Activated T-helper 2 cell treated with anti-CD3 and anti-CD28 coated beads, Interferon-gamma antibody, Interleukin-2, Interleukin-4, amounts not matched to agents 10 μg/mL and 5 μg/mL and 100 μg/mL, durations not matched to agents 14 hours and 24 hours and 36 hours (primary cell): ENCODE measurements at regions not wholly inside any gene's neighbourhood (a gene's known extent, or its start where the extent isn't known, plus 50 kb on each side); places are given as distances from the start of the nearest gene placed in this dataset.

Experiments
- DNase-seq: peaks from one replicate; pipeline ENCODE4 v3.0.0; 2021; ENCODE audit warnings: low spot score
- H3K27ac Mint-ChIP-seq: one replicate; pipeline ENCODE4 v1.8.0; 2021; ENCODE audit warnings: mixed read lengths
- H3K27me3 Mint-ChIP-seq: one replicate; pipeline ENCODE4 v1.8.0; 2021; ENCODE audit warnings: low read depth, mixed read lengths
- H3K36me3 Mint-ChIP-seq: one replicate; pipeline ENCODE4 v1.8.0; 2021; ENCODE audit warnings: low read depth, mixed read lengths
- H3K4me1 Mint-ChIP-seq: one replicate; pipeline ENCODE4 v1.8.0; 2021; ENCODE audit warnings: low read depth, mixed read lengths
- H3K4me3 Mint-ChIP-seq: one replicate; pipeline ENCODE4 v1.8.0; 2021; ENCODE audit warnings: low read depth, mild to moderate bottlenecking, moderate library complexity, mixed read lengths
- H3K9me3 Mint-ChIP-seq: one replicate; pipeline ENCODE4 v1.8.0; 2021; ENCODE audit warnings: mixed read lengths
- intact Hi-C: fragments of 100-400 bp; cut with micrococcal nuclease; formaldehyde crosslinking; loops from one replicate; pipeline ENCODE4 v1.15.1; 2023

DNA sequence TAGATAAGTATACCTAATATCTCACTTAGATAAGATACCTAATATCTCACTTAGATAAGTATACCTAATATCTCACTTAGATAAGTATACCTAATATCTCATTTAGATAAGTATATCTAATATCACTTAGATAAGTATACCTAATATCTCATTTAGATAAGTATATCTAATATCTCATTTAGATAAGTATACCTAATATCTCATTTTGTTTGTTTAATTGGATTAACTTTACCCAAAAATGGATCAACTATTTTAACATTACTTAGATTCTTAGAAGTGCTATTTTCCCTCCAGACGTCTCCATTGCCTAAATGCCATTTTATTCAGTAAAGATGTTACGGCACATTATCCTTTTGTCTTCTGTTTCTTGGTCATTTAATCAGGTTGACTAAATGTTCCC lies 346.4 kb downstream of the CHRM3 start:
- intact Hi-C loops, result no loop called here
- Mint-ChIP-seq H3K4me1 (peaks cover 4% of the 10 kb centered on the region), H3K9me3 (peaks cover 5% of the 10 kb centered on the region), H3K27me3 (peaks cover 11% of the 10 kb centered on the region), H3K27ac (no peak overlapping the region), H3K36me3 (no peaks in the 10 kb centered on the region), H3K4me3 (no peak overlapping the region)
- DNase-seq, result no peak

DNA sequence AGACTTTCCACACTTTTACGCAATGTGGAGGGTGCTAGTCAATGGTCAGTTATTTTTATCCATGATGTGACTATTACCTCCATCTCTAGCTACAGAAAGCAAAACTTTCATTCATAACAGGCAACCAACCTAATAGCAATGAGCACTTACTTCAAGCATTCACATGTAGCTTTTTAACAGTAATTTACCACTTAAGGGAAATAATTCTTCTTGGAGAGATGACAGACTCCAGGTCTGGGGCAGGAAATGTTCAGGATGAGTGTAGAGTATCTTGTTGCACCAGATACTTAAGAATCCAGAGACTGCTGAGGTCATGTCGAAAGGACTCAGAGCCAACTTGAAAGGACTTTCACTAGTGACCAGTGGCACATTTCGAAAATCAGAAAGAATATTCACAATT lies 347.6 kb downstream of the CHRM3 start:
- Mint-ChIP-seq H3K27ac (no peak overlapping the region), H3K27me3 (peaks cover 16% of the 10 kb centered on the region), H3K4me1 (peaks cover 4% of the 10 kb centered on the region), H3K4me3 (no peak overlapping the region), H3K9me3 (no peaks in the 10 kb centered on the region), H3K36me3 (no peaks in the 10 kb centered on the region)
- DNase-seq, result no peak
- intact Hi-C loops, result no loop called here

DNA sequence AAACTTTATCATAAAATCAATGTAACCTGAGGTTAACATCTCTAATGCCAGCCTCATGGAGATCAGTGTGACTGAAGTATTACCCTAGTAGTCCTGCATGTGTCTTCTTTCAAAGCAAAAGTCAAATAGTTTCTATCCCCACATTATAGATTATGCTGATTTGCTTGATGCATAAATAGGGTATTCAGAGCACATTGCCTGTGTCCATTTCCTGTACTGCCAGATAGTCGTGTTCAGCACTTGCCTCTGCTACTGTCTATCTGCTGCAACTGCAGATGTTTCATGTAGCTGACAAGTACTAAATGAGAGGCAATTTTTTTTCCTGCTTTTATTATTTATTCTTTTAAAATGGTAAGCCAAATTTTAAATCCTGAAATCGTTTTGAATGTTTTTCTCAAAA lies 348.7 kb downstream of the CHRM3 start:
- no peak overlapping the region for H3K27ac Mint-ChIP-seq
- H3K4me1 Mint-ChIP-seq, result peaks cover 8% of the 10 kb centered on the region
- H3K27me3 Mint-ChIP-seq, result peaks cover 16% of the 10 kb centered on the region
- H3K36me3 Mint-ChIP-seq, result no peaks in the 10 kb centered on the region
- intact Hi-C loops, result no loop called here
- peaks cover 8% of the 10 kb centered on the region for H3K9me3 Mint-ChIP-seq
- H3K4me3 Mint-ChIP-seq, result no peak overlapping the region
- no peak for DNase-seq

DNA sequence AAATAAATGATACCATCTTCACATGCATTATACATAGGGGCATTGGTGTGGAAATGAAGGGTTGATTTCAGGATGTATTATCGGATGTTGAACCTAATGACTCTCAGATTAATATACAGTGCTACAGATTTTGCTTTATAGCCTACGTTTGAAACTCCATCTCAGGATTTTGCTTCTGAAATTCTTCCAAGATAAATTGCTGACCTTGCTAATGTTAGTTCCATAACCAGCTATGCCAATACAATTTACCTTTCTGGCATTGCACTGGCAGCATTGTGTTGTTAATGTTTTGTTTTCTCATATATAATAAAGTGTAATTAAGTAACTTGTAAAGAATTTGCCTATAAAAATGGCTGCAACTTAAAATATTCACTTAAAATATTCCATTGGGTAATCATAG lies 350.1 kb downstream of the CHRM3 start:
- intact Hi-C loops, result no loop called here
- no peak overlapping the region for H3K4me3 Mint-ChIP-seq
- peaks cover 14% of the 10 kb centered on the region for H3K9me3 Mint-ChIP-seq
- no peak overlapping the region for H3K27ac Mint-ChIP-seq
- H3K27me3 Mint-ChIP-seq, result peaks cover 16% of the 10 kb centered on the region
- H3K4me1 Mint-ChIP-seq, result peaks cover 8% of the 10 kb centered on the region
- H3K36me3 Mint-ChIP-seq, result peaks cover 3% of the 10 kb centered on the region
- DNase-seq, result no peak

DNA sequence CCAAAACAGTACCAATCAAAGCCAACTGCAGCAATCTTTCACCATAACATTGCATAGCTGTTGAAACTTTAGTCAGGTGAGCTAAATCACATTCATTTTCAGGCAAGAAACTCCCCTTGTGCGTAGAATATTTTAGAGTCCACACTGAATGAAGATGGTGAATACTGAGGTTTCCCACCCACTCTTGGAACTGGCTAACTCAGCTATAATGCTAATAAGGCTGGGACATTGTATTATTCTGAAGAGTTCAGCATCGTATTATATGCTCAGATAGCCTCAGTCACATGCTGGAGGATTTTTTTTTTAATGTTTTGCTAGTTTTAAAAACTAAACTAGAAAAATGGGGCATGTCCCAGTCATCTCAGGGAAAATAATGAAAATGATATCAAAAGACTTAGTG lies 352.3 kb upstream of the FMN2 start:
- Mint-ChIP-seq H3K9me3 (peaks cover 14% of the 10 kb centered on the region), H3K36me3 (peaks cover 3% of the 10 kb centered on the region), H3K4me1 (peaks cover 12% of the 10 kb centered on the region), H3K4me3 (no peak overlapping the region), H3K27me3 (peaks cover 11% of the 10 kb centered on the region), H3K27ac (no peak overlapping the region)
- intact Hi-C loops, result no loop called here
- no peak for DNase-seq

DNA sequence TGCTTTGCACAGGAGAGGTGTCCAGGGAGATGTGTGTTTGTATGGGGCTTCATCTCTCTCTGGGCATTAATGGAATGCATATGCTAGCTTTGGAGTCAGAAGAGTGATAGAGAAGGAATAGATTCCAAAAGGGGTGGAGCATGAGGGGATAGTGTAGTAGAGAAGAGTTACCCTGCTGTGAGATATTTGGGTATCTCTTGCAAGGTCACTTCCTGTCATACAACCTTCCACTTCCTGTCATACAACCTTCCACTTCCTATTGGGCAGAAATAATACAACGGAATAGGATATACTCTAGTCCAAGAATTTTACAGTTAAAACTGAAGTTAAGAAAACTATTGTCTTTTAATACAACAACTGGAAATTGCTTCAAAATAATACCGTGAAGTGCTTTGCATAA lies 351.8 kb upstream of the FMN2 start:
- H3K9me3 Mint-ChIP-seq, result peaks cover 14% of the 10 kb centered on the region
- peaks cover 11% of the 10 kb centered on the region for H3K4me1 Mint-ChIP-seq
- peaks cover 3% of the 10 kb centered on the region for H3K36me3 Mint-ChIP-seq
- H3K27ac Mint-ChIP-seq, result no peak overlapping the region
- H3K4me3 Mint-ChIP-seq, result no peak overlapping the region
- peaks cover 11% of the 10 kb centered on the region for H3K27me3 Mint-ChIP-seq
- DNase-seq, result no peak
- intact Hi-C loops, result no loop called here

DNA sequence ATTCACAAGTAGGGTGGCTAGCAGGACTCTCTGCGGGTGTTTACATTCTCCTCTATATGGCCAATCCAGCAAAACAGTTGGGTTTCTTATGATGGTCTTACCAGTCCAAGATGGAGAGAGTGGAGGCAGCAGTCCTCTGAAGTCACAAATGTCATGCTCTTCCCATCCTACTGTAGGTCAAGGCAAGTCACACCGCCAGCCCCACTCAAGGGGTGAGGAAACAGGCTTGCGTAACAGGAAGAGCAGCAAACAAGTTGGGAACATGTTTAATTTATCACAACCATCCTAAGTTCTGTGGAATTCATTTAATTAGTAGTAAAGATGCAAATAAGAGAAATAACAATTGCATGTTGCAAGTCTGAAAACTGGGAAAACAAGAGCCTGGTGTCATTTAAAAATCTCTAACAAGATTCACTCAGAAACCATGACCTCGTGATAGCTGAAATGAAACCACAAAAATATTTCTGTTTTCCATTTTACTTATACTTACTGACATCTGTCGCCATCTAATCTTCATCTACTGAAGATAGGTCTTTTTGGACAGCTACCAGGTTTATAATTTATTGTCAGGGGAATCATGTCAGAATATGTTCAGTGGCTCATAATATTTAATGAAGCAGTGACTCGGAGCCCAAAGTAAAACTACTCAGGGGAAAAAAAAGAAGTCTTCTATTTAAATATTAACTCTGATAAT lies 349.1 kb upstream of the FMN2 start:
- no peak for DNase-seq
- peaks cover 14% of the 10 kb centered on the region for H3K9me3 Mint-ChIP-seq
- intact Hi-C loops, result no loop called here
- no peak overlapping the region for H3K4me3 Mint-ChIP-seq
- peaks cover 7% of the 10 kb centered on the region for H3K27me3 Mint-ChIP-seq
- peaks cover 8% of the 10 kb centered on the region for H3K4me1 Mint-ChIP-seq
- no peak overlapping the region for H3K27ac Mint-ChIP-seq
- H3K36me3 Mint-ChIP-seq, result peaks cover 3% of the 10 kb centered on the region

DNA sequence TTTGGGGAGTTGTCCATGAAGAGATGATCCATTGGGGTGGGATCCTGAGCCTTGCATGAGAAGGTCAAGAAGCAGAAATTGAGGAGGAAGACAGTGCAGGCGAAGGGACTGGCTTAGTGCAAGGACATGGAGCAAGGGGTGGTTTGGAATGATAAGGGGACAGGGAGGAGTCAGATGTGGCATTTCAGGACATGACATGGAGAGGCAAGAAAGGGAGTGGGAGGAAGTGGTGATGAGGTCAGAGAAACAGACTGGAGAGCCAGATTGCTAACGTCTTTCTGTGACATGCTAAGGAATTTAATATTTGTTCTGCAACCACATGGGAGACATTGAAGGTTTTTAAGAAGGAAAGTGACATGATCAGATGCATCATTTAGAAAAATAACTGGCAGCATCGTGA lies 346.8 kb upstream of the FMN2 start:
- Mint-ChIP-seq H3K36me3 (peaks cover 3% of the 10 kb centered on the region), H3K9me3 (peaks cover 9% of the 10 kb centered on the region), H3K27ac (no peak overlapping the region), H3K4me1 (peaks cover 6% of the 10 kb centered on the region), H3K27me3 (no peaks in the 10 kb centered on the region), H3K4me3 (no peak overlapping the region)
- intact Hi-C loops, result no loop called here
- no peak for DNase-seq

DNA sequence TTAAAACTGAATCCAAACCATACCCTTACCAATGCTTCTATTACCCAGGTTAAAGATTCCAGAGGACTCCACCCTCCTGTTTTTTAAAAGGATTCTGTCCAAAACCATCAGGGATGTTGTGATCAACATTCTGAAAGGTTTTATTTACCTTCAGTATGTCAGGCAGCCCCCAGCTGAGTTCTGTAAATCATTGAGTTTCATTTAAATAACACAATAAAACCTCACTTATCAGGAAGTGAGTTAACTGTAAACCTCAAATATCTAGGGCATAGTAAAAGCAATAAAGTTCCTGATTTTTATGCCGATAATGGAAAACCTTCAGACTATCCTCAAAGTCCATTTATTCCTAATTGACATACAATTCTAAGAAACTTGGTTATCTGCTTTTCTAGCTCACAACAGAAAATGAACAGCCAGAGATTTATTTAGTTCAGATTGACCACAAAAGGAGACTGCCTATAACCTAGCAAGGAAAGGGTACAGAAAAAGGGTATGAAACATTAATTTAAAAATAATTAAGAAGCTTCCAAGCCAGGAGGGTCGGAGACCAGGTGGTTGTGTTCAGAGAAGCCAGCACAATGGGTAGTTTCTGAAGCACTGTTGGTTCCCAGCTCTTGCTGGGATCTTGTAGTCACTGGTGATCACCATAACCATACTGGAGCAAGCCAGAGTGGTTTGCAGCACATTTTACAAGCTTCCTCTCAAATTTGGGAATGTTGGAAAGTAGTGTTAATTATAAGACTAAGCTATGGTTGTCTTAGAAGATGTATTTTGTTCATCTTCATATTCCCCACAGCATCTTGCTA lies 336.4 kb upstream of the FMN2 start:
- Mint-ChIP-seq H3K4me1 (no peaks in the 10 kb centered on the region), H3K27ac (no peak overlapping the region), H3K27me3 (peaks cover 11% of the 10 kb centered on the region), H3K9me3 (no peaks in the 10 kb centered on the region), H3K36me3 (no peaks in the 10 kb centered on the region), H3K4me3 (no peak overlapping the region)
- intact Hi-C loops, result no loop called here
- DNase-seq, result no peak

DNA sequence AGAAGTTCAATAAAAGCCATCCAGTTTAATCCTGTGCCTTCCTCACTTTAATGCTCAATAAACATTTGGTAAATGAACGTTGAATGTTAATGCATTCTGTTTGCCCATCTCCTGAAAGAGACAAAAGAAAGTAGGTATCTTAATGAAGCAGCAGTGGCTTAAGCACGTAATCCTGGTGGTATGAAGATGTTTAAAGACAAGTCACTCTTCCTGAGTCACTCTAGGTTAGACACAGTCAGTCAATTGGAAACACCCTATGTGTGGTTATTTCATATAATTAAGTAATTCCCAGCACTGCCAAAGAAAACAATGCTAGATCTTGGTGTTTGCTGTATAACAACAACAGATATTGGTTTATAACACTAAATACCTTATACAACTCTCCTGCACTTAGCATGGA lies 334.0 kb upstream of the FMN2 start:
- no peaks in the 10 kb centered on the region for H3K4me1 Mint-ChIP-seq
- intact Hi-C loops, result no loop called here
- H3K4me3 Mint-ChIP-seq, result no peak overlapping the region
- H3K36me3 Mint-ChIP-seq, result no peaks in the 10 kb centered on the region
- H3K27me3 Mint-ChIP-seq, result peaks cover 14% of the 10 kb centered on the region
- no peak overlapping the region for H3K27ac Mint-ChIP-seq
- no peaks in the 10 kb centered on the region for H3K9me3 Mint-ChIP-seq
- no peak for DNase-seq

DNA sequence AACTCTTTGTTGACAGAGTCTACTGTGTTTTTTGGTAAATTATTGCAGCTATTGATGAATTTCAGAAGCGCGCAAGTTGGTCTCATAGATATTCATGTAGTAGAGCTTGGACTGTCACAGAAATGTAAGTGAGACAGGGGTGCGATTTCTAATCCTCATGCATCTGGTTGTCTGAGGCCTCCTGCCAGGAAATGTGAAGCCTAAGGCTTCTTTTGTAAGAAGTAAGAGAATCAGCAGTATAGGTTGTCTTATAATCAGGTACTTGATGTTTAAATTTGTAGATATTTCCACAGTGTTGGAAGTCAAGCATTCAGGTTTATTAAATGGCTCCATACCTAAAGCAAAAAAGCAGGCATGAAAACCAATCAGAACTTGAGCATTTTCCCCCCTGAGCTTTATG lies 332.9 kb upstream of the FMN2 start:
- no peak overlapping the region for H3K27ac Mint-ChIP-seq
- intact Hi-C loops, result no loop called here
- DNase-seq, result no peak
- peaks cover 14% of the 10 kb centered on the region for H3K27me3 Mint-ChIP-seq
- no peak overlapping the region for H3K4me3 Mint-ChIP-seq
- no peaks in the 10 kb centered on the region for H3K4me1 Mint-ChIP-seq
- H3K36me3 Mint-ChIP-seq, result no peaks in the 10 kb centered on the region
- H3K9me3 Mint-ChIP-seq, result no peaks in the 10 kb centered on the region

DNA sequence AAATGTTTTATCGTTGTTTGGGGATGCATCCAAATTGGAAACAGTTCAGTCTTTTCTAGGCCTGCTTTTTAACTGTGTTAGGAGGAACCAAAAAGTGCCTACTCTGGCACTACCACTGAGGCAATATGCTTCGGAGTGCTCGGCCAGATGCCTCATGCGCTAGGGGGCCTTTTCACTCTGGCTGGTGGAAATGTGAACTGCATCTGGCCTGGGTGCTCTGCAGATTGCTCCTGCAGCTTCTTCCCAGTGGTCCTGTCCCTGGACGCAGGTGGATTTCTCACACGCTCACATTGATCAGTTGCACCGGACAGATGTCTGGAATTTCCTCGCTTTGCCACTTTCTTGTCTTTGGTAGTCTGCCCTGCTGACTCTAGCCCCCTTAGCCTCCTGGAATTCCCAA lies 330.2 kb upstream of the FMN2 start:
- Mint-ChIP-seq H3K27ac (no peak overlapping the region), H3K36me3 (no peaks in the 10 kb centered on the region), H3K9me3 (no peaks in the 10 kb centered on the region), H3K4me3 (no peak overlapping the region), H3K27me3 (peaks cover 7% of the 10 kb centered on the region), H3K4me1 (no peaks in the 10 kb centered on the region)
- no peak for DNase-seq
- intact Hi-C loops, result no loop called here

DNA sequence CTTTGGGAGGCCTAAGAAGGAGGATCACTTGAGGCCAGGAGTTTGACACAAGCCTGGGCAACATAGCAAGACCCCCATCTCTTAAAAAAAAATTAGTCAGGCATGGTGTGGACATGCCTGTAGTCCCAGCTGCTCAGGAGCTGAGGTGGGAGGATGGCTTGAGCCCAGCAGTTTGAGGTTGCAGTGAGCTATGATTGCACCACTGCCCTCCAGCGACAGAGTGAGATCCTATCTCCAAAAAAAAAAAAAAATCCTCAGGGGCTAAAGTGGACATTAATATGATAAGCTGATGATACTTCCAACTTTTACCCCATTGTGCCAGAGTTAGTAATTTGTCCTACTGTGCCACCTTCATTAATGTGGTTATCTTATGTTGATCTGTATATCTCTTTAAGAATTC lies 327.8 kb upstream of the FMN2 start:
- Mint-ChIP-seq H3K9me3 (no peaks in the 10 kb centered on the region), H3K27ac (no peak overlapping the region), H3K27me3 (peaks cover 4% of the 10 kb centered on the region), H3K36me3 (no peaks in the 10 kb centered on the region), H3K4me3 (no peak overlapping the region), H3K4me1 (no peaks in the 10 kb centered on the region)
- no peak for DNase-seq
- intact Hi-C loops, result no loop called here
